ENCODE measurements at regions not wholly inside any gene's neighbourhood (a gene's known extent, or its start where the extent isn't known, plus 50 kb on each side); places are given as distances from the start of the nearest gene placed in this dataset.

DNA sequence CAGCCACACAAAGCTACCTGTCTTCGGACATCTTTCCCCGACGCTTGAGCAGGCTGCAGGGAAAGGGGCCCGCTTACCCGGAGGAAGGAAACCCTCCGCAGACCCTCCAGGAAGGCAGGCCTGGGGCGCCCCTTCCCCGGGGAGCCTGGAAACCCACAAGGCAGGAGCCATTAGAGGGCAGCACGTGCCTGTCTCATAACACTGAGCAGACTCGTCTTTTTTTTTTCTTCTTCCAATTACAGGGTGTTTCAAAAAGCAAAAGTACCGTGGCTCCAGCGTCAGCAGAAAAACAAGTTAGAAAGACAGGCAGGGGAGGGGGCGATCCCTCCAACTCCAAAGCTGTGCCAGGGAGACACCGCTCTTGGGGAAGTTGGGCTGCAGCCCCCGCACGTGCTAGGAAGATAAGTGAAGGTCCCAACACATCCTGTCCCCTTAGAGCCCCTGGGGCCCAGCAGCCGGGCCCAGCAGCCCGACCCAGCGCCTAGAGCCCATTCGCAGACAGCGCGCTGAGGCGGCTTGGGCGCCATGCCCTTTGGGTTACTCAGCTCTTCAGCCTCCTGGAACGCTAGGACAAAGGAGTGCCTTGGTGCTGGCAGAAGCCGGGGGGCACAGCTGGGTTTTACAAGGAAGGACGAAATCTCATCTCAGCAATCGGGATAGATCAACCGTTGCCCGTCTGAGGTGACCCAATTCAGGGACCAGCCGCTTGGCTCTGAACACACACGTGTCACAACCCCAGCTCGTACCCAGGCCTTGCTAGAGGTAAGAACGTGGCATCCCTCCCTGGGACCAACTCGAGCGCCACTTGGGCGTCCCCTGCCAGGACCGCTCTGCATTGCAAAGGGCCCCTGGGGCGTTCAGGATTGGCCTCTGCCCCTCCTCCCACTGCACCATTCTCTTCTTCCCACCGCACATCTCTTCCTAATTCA is 136.3 kb downstream of the LY86 start:
- H3K36me3 ChIP-seq (ENCODE audit: insufficient read depth, low read length): no peaks in the 10 kb centered on the region
- no peak overlapping the region for H2AFZ ChIP-seq (ENCODE audit: low read length)
- no peak overlapping the region for H3K9ac ChIP-seq (ENCODE audit: low read length)
- H3K4me1 ChIP-seq (ENCODE audit: insufficient read depth, low read length, severe bottlenecking): peaks cover 5% of the 10 kb centered on the region
- H3F3A ChIP-seq (ENCODE audit: insufficient read depth, low read length): no peaks in the 10 kb centered on the region
- peak overlapping the region; percentile 36; the same call in 1 of the 2 replicates for H3K4me2 ChIP-seq (ENCODE audit: low read length)
- H3K27ac ChIP-seq (ENCODE audit: low read depth, low read length, poor library complexity, severe bottlenecking): no peak overlapping the region
- no peaks in the 10 kb centered on the region for H3K27me3 ChIP-seq (ENCODE audit: insufficient read depth, low read length)
- no peaks in the 10 kb centered on the region for H3K9me2 ChIP-seq (ENCODE audit: low read depth, low read length)
- H3K9me3 ChIP-seq (ENCODE audit: low read length): no peaks in the 10 kb centered on the region
- no peak overlapping the region for H3K4me3 ChIP-seq (ENCODE audit: low read depth, low read length, poor library complexity, severe bottlenecking)
- H3K79me2 ChIP-seq (ENCODE audit: insufficient read depth, low read length): no peaks in the 10 kb centered on the region
- TF ChIP-seq, protein P1, sequence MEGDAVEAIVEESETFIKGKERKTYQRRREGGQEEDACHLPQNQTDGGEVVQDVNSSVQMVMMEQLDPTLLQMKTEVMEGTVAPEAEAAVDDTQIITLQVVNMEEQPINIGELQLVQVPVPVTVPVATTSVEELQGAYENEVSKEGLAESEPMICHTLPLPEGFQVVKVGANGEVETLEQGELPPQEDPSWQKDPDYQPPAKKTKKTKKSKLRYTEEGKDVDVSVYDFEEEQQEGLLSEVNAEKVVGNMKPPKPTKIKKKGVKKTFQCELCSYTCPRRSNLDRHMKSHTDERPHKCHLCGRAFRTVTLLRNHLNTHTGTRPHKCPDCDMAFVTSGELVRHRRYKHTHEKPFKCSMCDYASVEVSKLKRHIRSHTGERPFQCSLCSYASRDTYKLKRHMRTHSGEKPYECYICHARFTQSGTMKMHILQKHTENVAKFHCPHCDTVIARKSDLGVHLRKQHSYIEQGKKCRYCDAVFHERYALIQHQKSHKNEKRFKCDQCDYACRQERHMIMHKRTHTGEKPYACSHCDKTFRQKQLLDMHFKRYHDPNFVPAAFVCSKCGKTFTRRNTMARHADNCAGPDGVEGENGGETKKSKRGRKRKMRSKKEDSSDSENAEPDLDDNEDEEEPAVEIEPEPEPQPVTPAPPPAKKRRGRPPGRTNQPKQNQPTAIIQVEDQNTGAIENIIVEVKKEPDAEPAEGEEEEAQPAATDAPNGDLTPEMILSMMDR (IDR thresholded peaks at IDR 0.05; ENCODE audit: low read length): peak; percentile 60
- no peak for TF ChIP-seq EZH2 (IDR thresholded peaks at IDR 0.05; ENCODE audit: borderline replicate concordance, low read length)
- no peaks in the 10 kb centered on the region for H4K20me1 ChIP-seq (ENCODE audit: insufficient read depth, low read length)

DNA sequence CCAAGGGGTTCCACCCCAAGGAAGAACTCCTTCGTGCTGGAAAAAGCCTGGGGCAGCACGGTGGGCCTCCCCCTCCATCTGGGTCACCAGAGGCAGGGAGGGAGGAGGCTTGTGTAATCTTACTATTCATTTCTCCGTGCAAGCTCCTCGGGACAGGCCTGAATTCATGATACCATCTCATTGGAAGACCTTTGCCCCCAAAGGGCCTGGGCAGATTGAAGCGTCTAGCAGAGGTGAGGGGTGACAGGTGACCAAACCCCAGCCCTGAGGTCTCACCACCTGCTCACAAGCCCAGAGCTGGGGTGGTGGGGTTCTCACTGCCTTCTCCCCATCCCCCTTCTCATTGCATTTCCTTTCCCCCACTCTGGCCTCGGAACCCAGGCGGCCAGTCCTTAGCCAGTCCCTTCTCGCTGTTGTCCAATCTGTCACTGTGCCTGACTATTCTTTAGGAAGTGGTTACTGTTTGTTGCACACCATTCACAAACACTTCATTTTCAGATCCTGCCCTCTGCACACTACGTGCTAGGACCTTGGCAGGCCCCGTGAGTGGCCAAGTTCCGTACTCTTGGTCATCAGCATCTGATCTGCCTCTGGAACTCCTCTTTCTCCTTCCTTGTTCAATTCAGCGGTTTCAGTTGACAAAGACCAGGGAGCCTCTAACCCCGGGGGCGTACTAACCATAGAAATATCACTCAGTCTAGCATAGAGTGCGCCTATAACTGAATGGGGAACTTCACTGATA is 137.1 kb downstream of the LY86 start:
- no peak overlapping the region for H3K27ac ChIP-seq (ENCODE audit: low read depth, low read length, poor library complexity, severe bottlenecking)
- H3K4me1 ChIP-seq (ENCODE audit: insufficient read depth, low read length, severe bottlenecking): peaks cover 5% of the 10 kb centered on the region
- no peaks in the 10 kb centered on the region for H4K20me1 ChIP-seq (ENCODE audit: insufficient read depth, low read length)
- TF ChIP-seq EZH2 (IDR thresholded peaks at IDR 0.05; ENCODE audit: borderline replicate concordance, low read length): no peak
- TF ChIP-seq, protein P1 (IDR thresholded peaks at IDR 0.05; ENCODE audit: low read length): no peak
- H2AFZ ChIP-seq (ENCODE audit: low read length): no peak overlapping the region
- H3K4me2 ChIP-seq (ENCODE audit: low read length): no peak overlapping the region
- no peaks in the 10 kb centered on the region for H3K9me2 ChIP-seq (ENCODE audit: low read depth, low read length)
- H3K9ac ChIP-seq (ENCODE audit: low read length): no peak overlapping the region
- H3K4me3 ChIP-seq (ENCODE audit: low read depth, low read length, poor library complexity, severe bottlenecking): no peak overlapping the region
- no peaks in the 10 kb centered on the region for H3K9me3 ChIP-seq (ENCODE audit: low read length)
- H3K27me3 ChIP-seq (ENCODE audit: insufficient read depth, low read length): no peaks in the 10 kb centered on the region
- no peaks in the 10 kb centered on the region for H3K79me2 ChIP-seq (ENCODE audit: insufficient read depth, low read length)
- H3K36me3 ChIP-seq (ENCODE audit: insufficient read depth, low read length): no peaks in the 10 kb centered on the region
- no peaks in the 10 kb centered on the region for H3F3A ChIP-seq (ENCODE audit: insufficient read depth, low read length)

DNA sequence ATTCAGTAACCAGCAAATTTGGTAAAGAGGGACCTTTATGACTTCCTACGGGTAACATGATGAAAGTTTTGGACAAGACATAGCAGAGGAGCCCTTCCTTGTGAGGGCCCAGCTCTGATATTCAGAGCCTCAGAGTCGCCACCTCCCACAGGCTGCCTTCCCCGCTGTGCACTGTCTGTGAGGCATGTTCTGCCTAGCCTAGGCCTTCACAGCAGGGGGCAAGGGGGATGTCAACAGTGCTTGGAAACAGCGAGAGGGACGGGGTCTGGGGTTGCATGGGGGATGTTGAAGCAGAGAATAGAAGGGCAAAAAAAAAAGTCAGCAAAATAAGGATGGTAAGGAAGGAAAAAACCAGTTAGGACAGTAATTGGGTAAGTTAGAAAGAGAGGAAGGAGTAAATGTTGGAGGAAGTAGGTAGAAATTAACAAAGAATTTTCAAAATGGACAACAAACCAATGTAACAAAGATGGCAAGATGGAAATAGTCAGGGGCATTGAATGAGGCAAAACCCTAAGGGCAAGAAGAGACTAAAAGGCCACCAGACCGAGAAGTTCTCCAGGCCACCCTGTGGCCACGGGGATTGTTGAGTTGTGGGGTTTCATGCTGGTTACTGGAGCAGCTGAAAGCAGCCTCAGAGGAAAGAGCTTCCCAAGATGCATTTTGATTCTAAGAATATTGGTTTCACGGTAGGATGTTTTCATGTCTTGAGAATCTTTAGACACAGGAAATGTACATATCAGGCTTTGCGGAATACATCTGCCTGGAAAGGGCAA is 139.8 kb downstream of the LY86 start:
- no peak overlapping the region for H3K4me2 ChIP-seq (ENCODE audit: low read length)
- H3K9ac ChIP-seq (ENCODE audit: low read length): no peak overlapping the region
- no peaks in the 10 kb centered on the region for H3K9me2 ChIP-seq (ENCODE audit: low read depth, low read length)
- H3K9me3 ChIP-seq (ENCODE audit: low read length): no peaks in the 10 kb centered on the region
- H2AFZ ChIP-seq (ENCODE audit: low read length): no peak overlapping the region
- no peaks in the 10 kb centered on the region for H3K79me2 ChIP-seq (ENCODE audit: insufficient read depth, low read length)
- no peaks in the 10 kb centered on the region for H4K20me1 ChIP-seq (ENCODE audit: insufficient read depth, low read length)
- no peak overlapping the region for H3K4me3 ChIP-seq (ENCODE audit: low read depth, low read length, poor library complexity, severe bottlenecking)
- no peaks in the 10 kb centered on the region for H3K36me3 ChIP-seq (ENCODE audit: insufficient read depth, low read length)
- TF ChIP-seq, protein P1 (IDR thresholded peaks at IDR 0.05; ENCODE audit: low read length): no peak
- no peak for TF ChIP-seq EZH2 (IDR thresholded peaks at IDR 0.05; ENCODE audit: borderline replicate concordance, low read length)
- peaks cover 5% of the 10 kb centered on the region for H3K4me1 ChIP-seq (ENCODE audit: insufficient read depth, low read length, severe bottlenecking)
- H3F3A ChIP-seq (ENCODE audit: insufficient read depth, low read length): no peaks in the 10 kb centered on the region
- H3K27me3 ChIP-seq (ENCODE audit: insufficient read depth, low read length): no peaks in the 10 kb centered on the region
- H3K27ac ChIP-seq (ENCODE audit: low read depth, low read length, poor library complexity, severe bottlenecking): no peak overlapping the region
